ENCODE measurements at regions not wholly inside any gene's neighbourhood (a gene's known extent, or its start where the extent isn't known, plus 50 kb on each side); places are given as distances from the start of the nearest gene placed in this dataset.

- no peak overlapping the region for H3K4me3 ChIP-seq (ENCODE audit: low read depth, poor library complexity, severe bottlenecking)
- DNase-seq (ENCODE audit: low spot score in 2 of 2), result no peak
- TF ChIP-seq POLR2A (IDR thresholded peaks at IDR 0.05), result no peak
- WGBS, 2 donors, result 46% methylated on average over 4 of the region's 4 CpGs
- intact Hi-C loops (cut with DNase I; ENCODE audit: low total_unique reads), result no loop called here
These were observed 356.5 kb upstream of the ATP2B1 start for GRCh38 chr12:90064852-90065801.

DNA sequence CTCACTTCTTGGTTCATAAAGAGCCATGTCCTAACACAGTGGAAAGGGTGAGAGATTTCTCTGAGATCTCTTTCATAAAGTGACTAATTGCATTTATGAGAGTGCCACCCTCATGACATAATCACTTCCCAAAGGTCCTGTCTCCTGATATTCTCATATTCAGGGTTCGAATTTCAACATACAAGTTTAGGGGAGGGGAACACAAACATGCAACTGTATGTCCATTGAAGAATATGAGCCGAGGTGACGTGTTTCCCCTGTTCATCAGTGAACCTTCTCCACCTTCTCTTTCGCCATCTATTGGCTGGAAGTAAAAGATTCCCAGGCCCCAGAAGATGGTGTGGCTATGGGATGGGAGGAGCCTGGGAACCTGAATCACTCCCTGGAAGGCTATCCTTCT is 354.2 kb upstream of the ATP2B1 start:
- H3K4me3 ChIP-seq (ENCODE audit: low read depth, poor library complexity, severe bottlenecking), result no peak overlapping the region
- no peak for TF ChIP-seq POLR2A (IDR thresholded peaks at IDR 0.05)
- TF ChIP-seq, protein P1, sequence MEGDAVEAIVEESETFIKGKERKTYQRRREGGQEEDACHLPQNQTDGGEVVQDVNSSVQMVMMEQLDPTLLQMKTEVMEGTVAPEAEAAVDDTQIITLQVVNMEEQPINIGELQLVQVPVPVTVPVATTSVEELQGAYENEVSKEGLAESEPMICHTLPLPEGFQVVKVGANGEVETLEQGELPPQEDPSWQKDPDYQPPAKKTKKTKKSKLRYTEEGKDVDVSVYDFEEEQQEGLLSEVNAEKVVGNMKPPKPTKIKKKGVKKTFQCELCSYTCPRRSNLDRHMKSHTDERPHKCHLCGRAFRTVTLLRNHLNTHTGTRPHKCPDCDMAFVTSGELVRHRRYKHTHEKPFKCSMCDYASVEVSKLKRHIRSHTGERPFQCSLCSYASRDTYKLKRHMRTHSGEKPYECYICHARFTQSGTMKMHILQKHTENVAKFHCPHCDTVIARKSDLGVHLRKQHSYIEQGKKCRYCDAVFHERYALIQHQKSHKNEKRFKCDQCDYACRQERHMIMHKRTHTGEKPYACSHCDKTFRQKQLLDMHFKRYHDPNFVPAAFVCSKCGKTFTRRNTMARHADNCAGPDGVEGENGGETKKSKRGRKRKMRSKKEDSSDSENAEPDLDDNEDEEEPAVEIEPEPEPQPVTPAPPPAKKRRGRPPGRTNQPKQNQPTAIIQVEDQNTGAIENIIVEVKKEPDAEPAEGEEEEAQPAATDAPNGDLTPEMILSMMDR (IDR thresholded peaks at IDR 0.05), result no peak
- intact Hi-C loops (cut with DNase I; ENCODE audit: low total_unique reads), result no loop called here
- no peak for DNase-seq (ENCODE audit: low spot score in 2 of 2)
- 87 to 96% methylated on average over 4 of the region's 4 CpGs for WGBS, 2 donors

DNA sequence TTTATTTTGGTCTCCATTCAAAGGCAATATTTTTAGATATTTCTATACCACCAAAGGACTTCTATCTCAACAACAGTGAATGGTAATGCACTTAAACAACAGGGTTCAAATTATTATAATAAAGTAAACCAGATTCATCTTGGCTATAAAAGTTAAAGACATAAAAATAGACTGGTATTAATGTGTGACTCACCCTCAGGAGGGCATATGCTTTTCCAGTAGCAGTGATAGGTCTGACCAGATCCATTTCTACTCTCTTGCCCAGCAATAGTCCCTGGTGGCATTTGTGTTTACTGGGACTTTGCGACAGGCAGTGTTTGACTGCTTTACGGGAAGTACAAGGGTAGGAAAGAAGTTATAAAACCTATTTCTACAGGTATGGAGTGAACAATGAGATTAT is 353.2 kb upstream of the ATP2B1 start:
- intact Hi-C loops (cut with DNase I; ENCODE audit: low total_unique reads), result no loop called here
- DNase-seq (ENCODE audit: low spot score in 2 of 2), result no peak
- TF ChIP-seq, protein P1 (IDR thresholded peaks at IDR 0.05), result no peak
- no peak for TF ChIP-seq POLR2A (IDR thresholded peaks at IDR 0.05)
- no peak overlapping the region for H3K4me3 ChIP-seq (ENCODE audit: low read depth, poor library complexity, severe bottlenecking)
- 90 to 91% methylated on average over 2 of the region's 2 CpGs for WGBS, 2 donors

- no peak for DNase-seq (ENCODE audit: low spot score in 2 of 2)
- 89 to 97% methylated on average over 1 of the region's 1 CpG for WGBS, 2 donors
- intact Hi-C loops (cut with DNase I; ENCODE audit: low total_unique reads), result no loop called here
- H3K4me3 ChIP-seq (ENCODE audit: low read depth, poor library complexity, severe bottlenecking), result no peak overlapping the region
- TF ChIP-seq POLR2A (IDR thresholded peaks at IDR 0.05), result no peak
- TF ChIP-seq, protein P1 (IDR thresholded peaks at IDR 0.05), result no peak
These were observed 351.4 kb upstream of the ATP2B1 start for GRCh38 chr12:90060031-90060430.

DNA sequence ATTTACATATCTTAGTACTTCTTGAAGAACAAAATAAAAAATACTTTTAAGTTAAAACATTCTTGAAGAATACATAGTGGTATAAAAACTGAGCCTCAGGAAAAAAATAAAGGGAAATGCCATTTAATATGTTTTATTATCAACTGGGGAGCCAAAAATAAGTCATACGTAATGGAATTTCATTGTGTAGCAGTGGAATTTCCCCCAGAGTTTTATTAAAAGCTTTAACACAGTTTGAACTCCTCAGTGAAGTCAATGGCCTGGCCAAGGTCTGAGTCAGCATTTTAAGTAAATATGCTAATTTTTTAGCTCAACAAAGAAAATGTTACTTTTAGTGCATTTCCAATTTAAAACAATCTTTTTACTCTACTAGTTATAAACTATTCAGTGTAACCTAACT is 350.1 kb upstream of the ATP2B1 start:
- intact Hi-C loops (cut with DNase I; ENCODE audit: low total_unique reads), result no loop called here
- 23 to 29% methylated on average over 1 of the region's 1 CpG for WGBS, 2 donors
- DNase-seq (ENCODE audit: low spot score in 2 of 2), result no peak
- no peak for TF ChIP-seq POLR2A (IDR thresholded peaks at IDR 0.05)
- TF ChIP-seq, protein P1 (IDR thresholded peaks at IDR 0.05), result no peak
- no peak overlapping the region for H3K4me3 ChIP-seq (ENCODE audit: low read depth, poor library complexity, severe bottlenecking)

- intact Hi-C loops (cut with DNase I; ENCODE audit: low total_unique reads), result no loop called here
- 90 to 92% methylated on average over 1 of the region's 1 CpG for WGBS, 2 donors
- no peak overlapping the region for H3K4me3 ChIP-seq (ENCODE audit: low read depth, poor library complexity, severe bottlenecking)
- TF ChIP-seq, protein P1 (IDR thresholded peaks at IDR 0.05), result no peak
- no peak for TF ChIP-seq POLR2A (IDR thresholded peaks at IDR 0.05)
- no peak for DNase-seq (ENCODE audit: low spot score in 2 of 2)
These were observed 346.4 kb upstream of the ATP2B1 start for GRCh38 chr12:90055071-90055470.
